ENCODE measurements at regions not wholly inside any gene's neighbourhood (a gene's known extent, or its start where the extent isn't known, plus 50 kb on each side); places are given as distances from the start of the nearest gene placed in this dataset.
"Not testable (repeated sequence)": the region's sequence is repeated elsewhere in the genome, so short reads cannot be mapped to it uniquely, and the experiment has no call there.

DNA sequence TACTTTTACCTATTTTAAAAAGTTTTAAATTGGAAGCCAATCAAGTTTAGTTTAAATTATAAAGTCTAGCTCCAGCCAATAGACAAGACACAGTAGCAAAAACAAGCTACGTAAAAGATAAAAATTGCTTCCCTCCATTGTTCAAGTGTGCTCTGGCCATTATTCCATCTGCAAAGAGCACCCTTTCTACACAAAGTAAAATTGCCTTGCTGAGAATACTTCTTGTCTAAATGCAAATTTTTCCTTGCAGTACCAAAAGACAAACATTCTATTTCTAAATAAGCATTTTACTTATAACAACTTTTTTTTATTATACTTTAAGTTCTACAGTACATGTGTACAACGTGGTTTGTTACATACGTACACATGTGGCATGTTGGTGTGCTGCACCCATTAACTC lies 75.9 kb upstream of the ZNF746 start:
- TF ChIP-seq, protein P1, sequence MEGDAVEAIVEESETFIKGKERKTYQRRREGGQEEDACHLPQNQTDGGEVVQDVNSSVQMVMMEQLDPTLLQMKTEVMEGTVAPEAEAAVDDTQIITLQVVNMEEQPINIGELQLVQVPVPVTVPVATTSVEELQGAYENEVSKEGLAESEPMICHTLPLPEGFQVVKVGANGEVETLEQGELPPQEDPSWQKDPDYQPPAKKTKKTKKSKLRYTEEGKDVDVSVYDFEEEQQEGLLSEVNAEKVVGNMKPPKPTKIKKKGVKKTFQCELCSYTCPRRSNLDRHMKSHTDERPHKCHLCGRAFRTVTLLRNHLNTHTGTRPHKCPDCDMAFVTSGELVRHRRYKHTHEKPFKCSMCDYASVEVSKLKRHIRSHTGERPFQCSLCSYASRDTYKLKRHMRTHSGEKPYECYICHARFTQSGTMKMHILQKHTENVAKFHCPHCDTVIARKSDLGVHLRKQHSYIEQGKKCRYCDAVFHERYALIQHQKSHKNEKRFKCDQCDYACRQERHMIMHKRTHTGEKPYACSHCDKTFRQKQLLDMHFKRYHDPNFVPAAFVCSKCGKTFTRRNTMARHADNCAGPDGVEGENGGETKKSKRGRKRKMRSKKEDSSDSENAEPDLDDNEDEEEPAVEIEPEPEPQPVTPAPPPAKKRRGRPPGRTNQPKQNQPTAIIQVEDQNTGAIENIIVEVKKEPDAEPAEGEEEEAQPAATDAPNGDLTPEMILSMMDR (IDR thresholded peaks at IDR 0.05; ENCODE audit: borderline replicate concordance, insufficient read depth, low read depth, low read length): no peak
- no peak overlapping the region for H3K4me3 ChIP-seq (ENCODE audit: low read depth, low read length)

DNA sequence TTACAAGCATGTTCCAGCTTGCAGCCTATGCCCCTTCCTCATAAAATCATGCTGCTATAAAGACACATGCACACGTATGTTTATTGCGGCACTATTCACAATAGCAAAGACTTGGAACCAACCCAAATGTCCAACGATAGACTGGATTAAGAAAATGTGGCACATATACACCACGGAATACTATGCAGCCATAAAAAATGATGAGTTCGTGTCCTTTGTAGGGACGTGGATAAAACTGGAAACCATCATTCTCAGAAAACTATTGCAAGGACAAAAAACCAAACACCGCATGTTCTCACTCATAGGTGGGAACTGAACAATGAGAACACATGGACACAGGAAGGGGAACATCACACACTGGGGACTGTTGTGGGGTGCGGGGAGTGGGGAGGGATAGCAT lies 75.3 kb upstream of the ZNF746 start:
- not testable (repeated sequence) for H3K4me3 ChIP-seq (ENCODE audit: low read depth, low read length)

DNA sequence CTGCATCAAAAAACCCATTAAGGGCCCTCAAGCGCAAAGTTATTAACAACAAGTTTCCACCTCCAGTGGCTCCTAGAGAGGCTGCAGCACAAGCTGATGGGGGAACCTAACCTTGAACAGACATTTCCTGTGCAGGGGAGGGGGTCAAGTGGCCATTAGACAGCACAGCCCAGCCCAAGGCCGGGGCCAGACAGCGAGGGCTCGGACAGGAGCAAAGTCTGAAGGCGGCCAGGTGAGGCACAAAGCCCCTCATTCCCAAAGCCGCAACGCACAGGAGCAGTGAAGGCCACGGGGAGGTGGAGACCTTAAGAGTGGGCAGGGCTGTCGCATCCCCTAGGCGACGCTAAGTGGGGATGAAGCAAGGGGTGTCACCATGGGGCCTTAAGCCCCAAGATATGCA lies 73.2 kb upstream of the ZNF746 start:
- TF ChIP-seq, protein P1 (IDR thresholded peaks at IDR 0.05; ENCODE audit: borderline replicate concordance, insufficient read depth, low read depth, low read length): no peak

DNA sequence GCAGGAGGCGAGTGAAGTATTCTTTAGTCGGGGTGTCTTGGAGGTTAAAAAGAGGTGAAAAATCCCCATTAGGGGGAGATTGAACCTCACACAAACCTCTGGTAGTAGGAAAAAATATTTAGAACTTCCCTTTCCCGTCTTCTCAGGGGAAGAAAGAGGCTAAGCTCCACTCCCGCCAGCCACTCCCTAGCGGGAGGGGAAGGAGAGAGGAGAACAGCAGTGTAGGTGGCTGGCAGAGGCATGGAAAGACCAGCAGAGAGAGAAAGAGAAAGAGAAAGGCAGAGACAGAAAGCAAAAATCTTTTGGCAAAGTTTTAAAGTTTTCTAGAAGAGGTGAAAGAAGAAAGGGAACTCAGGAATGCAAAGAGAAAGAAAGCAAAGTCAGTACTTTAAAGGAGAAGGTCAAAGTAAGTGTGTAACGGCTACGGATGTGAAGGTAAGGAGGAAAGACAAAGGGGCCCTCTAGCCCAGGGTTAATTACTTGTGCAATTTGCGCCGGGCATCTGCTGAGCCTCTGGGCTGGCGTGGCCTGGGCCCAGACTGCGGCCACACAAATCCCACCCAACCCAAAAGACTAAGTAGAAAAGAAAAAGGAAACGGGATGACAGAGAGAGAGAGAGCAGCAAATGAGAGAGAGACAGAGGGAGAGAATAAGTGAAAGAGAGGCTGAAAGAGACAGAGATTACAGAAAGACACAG lies 72.3 kb upstream of the ZNF746 start:
- TF ChIP-seq, protein P1 (IDR thresholded peaks at IDR 0.05; ENCODE audit: borderline replicate concordance, insufficient read depth, low read depth, low read length): no peak

More for the DNA sequence above, 73.2 kb upstream of the ZNF746 start:
- H3K4me3 ChIP-seq (ENCODE audit: low read depth, low read length): no peak overlapping the region

DNA sequence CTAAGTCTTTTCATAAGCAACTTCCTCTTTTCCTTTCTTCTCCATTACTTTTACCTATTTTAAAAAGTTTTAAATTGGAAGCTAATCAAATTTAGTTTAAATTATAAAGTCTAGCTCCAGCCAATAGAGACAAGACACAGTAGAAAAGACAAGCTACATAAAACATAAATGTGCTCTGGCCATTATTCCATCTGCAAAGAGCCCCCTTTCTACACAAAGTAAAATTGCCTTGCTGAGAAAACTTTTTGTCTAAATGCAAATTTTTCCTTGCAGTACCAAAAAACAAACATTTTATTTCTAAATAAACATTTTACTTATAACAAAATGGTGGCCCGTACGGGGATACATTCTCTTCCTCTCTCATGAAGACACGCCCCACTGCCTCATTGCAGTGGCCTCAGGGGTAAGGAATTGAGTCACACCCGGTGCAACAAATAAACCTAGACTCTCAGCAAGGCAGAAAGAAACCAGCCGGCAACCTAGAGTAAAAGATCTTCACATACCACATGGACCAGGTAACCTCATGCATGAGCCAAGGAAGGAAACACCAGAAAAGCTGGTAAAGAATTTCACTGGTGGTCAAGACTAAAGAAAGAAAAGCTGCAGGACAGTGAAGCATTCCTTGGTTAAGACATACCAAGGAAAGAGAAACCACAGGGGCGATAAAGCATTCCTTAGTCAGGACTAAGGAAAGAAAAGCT lies 71.6 kb upstream of the ZNF746 start:
- TF ChIP-seq, protein P1 (IDR thresholded peaks at IDR 0.05; ENCODE audit: borderline replicate concordance, insufficient read depth, low read depth, low read length): no peak
- H3K4me3 ChIP-seq (ENCODE audit: low read depth, low read length): no peak overlapping the region

More for the DNA sequence above, 72.3 kb upstream of the ZNF746 start:
- no peak overlapping the region for H3K4me3 ChIP-seq (ENCODE audit: low read depth, low read length)

DNA sequence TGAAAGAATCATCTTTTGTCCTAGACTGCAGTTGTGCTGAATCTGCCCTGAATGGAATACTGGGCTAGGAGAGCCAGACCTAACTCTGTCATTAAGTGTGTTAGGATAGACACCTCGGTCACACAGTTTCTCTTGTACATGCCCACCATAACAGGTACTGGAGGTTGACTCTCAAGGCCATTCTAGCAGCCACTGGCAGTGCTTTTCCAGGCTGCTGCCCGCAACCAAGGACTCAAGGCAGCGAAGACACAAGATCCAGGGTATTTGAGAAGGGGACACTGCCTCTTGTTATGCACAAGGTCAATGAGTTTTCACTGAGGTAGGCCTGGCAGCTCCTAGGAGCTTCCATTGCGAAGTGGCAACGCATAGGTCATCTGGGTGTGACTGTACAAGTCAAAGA lies 70.6 kb upstream of the ZNF746 start:
- TF ChIP-seq, protein P1 (IDR thresholded peaks at IDR 0.05; ENCODE audit: borderline replicate concordance, insufficient read depth, low read depth, low read length): no peak
- no peak overlapping the region for H3K4me3 ChIP-seq (ENCODE audit: low read depth, low read length)

DNA sequence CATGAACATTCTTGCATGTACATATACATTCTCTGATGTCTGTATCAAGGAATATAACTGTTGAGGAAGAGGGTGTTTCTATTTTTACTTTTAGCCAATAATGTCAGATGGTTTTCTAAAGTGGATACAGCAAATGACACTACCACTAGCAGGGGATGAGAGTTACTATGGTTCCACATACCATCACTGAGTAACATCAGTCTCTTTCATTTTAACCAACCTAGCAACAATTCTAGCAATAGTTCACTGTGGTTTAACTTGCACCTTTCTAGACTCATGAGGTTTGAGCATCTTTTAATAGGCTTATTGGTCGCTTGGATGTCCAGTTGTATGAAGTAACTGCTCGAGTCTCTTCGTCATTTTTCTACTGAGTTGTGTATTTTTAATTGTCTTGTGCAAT lies 68.5 kb upstream of the ZNF746 start:
- TF ChIP-seq, protein P1 (IDR thresholded peaks at IDR 0.05; ENCODE audit: borderline replicate concordance, insufficient read depth, low read depth, low read length): no peak
- no peak overlapping the region for H3K4me3 ChIP-seq (ENCODE audit: low read depth, low read length)

Measured in GM12875 (cell line).